SK-N-SH treated with all-trans-retinoic acid at 6 μM for 48 hours (cell line): ENCODE measurements at regions not wholly inside any gene's neighbourhood (a gene's known extent, or its start where the extent isn't known, plus 50 kb on each side); places are given as distances from the start of the nearest gene placed in this dataset.

Experiments used
- ATAC-seq: fragments of 200-7000 bp; cut with Tn5 transposase; 3 replicates; pipeline ENCODE4 v1.9.1; 2020; ENCODE audit warnings: mild to moderate bottlenecking, moderate library complexity
- ARNTL ChIP-seq: fragments of 450-650 bp; formaldehyde crosslinking; IDR thresholded peaks from 2 replicates; pipeline ENCODE4 v1.5.0; 2020; ENCODE audit warnings: low read depth, mild to moderate bottlenecking, moderate library complexity, borderline replicate concordance
- BACH2 ChIP-seq: fragments of 250-450 bp; sonication (Bioruptor Pico); IDR thresholded peaks from 2 replicates; pipeline ENCODE4 v1.9.0; 2021; ENCODE audit warnings: mild to moderate bottlenecking, borderline replicate concordance
- CSDC2 ChIP-seq: fragments of 250-450 bp; sonication (Bioruptor Pico); IDR thresholded peaks from 2 replicates; pipeline ENCODE4 v1.5.0; 2020; ENCODE audit warnings: mild to moderate bottlenecking, moderate library complexity
- CSRNP3 ChIP-seq: fragments of 250-450 bp; sonication (Bioruptor Pico); IDR thresholded peaks from 2 replicates; pipeline ENCODE4 v1.5.1; 2021; ENCODE audit warnings: mild to moderate bottlenecking, moderate library complexity
- ESRRG ChIP-seq: fragments of 250-450 bp; sonication (Bioruptor Pico); IDR thresholded peaks from 2 replicates; pipeline ENCODE4 v1.6.1; 2021; ENCODE audit warnings: mild to moderate bottlenecking
- GLIS3 ChIP-seq: fragments of 250-450 bp; sonication (Bioruptor Pico); IDR thresholded peaks from 2 replicates; pipeline ENCODE4 v1.5.0; 2020; ENCODE audit warnings: mild to moderate bottlenecking, moderate library complexity
- ISL1 ChIP-seq: fragments of 250-450 bp; sonication (Bioruptor Pico); IDR thresholded peaks from 2 replicates; pipeline ENCODE4 v2.1.2; 2022; ENCODE audit warnings: mild to moderate bottlenecking, moderate library complexity
- OSR1 ChIP-seq: fragments of 250-450 bp; sonication (Bioruptor Pico); IDR thresholded peaks from 2 replicates; pipeline ENCODE4 v1.8.0; 2022; ENCODE audit warnings: moderate library complexity, mild to moderate bottlenecking, inconsistent platforms
- PATZ1 ChIP-seq: fragments of 250-450 bp; sonication (Bioruptor Pico); IDR thresholded peaks from 2 replicates; pipeline ENCODE4 v1.8.0; 2020; ENCODE audit warnings: mild to moderate bottlenecking, moderate library complexity, borderline replicate concordance
- PPARA ChIP-seq: fragments of 250-450 bp; sonication (Bioruptor Pico); IDR thresholded peaks from 2 replicates; pipeline ENCODE4 v1.5.0; 2020; ENCODE audit warnings: mild to moderate bottlenecking, borderline replicate concordance
- RARB ChIP-seq: fragments of 250-450 bp; sonication (Bioruptor Pico); IDR thresholded peaks from 2 replicates; pipeline ENCODE4 v1.8.0; 2021; ENCODE audit warnings: mild to moderate bottlenecking, moderate library complexity
- SNAI2 ChIP-seq: fragments of 250-450 bp; sonication (Bioruptor Pico); IDR thresholded peaks from 2 replicates; pipeline ENCODE4 v1.5.0; 2020; ENCODE audit warnings: mild to moderate bottlenecking, moderate library complexity
- TCF4 ChIP-seq: fragments of 250-450 bp; sonication (Bioruptor Pico); IDR thresholded peaks from 2 replicates; pipeline ENCODE4 v1.8.0; 2021; ENCODE audit warnings: mild to moderate bottlenecking, moderate library complexity, borderline replicate concordance
- TOX ChIP-seq: fragments of 250-450 bp; sonication (Bioruptor Pico); IDR thresholded peaks from 2 replicates; pipeline ENCODE4 v1.8.0; 2021; ENCODE audit warnings: mild to moderate bottlenecking, moderate library complexity, borderline replicate concordance
- ZC3H10 ChIP-seq: fragments of 250-450 bp; sonication (Bioruptor Pico); IDR thresholded peaks from 2 replicates; pipeline ENCODE4 v1.5.1; 2021; ENCODE audit warnings: mild to moderate bottlenecking, moderate library complexity
- ZFP3 ChIP-seq: fragments of 250-450 bp; sonication (Bioruptor Pico); IDR thresholded peaks from 2 replicates; pipeline ENCODE4 v1.5.0; 2020; ENCODE audit warnings: mild to moderate bottlenecking, moderate library complexity
- ZFP30 ChIP-seq: fragments of 450-650 bp; formaldehyde crosslinking; IDR thresholded peaks from 2 replicates; pipeline ENCODE4 v1.5.0; 2022; ENCODE audit warnings: mild to moderate bottlenecking, moderate library complexity
- ZNF565 ChIP-seq: fragments of 450-650 bp; formaldehyde crosslinking; conservative IDR thresholded peaks from 2 replicates; pipeline ENCODE4 v1.5.0; 2020; ENCODE audit warnings: low read depth, mild to moderate bottlenecking, moderate library complexity
- ZNF70 ChIP-seq: fragments of 450-650 bp; formaldehyde crosslinking; IDR thresholded peaks from 2 replicates; pipeline ENCODE4 v1.5.0; 2020; ENCODE audit warnings: mild to moderate bottlenecking, moderate library complexity
- ZNF8 ChIP-seq: fragments of 450-650 bp; formaldehyde crosslinking; IDR thresholded peaks from 2 replicates; pipeline ENCODE4 v1.5.0; 2020; ENCODE audit warnings: mild to moderate bottlenecking, moderate library complexity
- TF ChIP-seq, protein P1 (sequence below): fragments of 250-450 bp; sonication (Bioruptor Pico); IDR thresholded peaks from 2 replicates; pipeline ENCODE4 v1.5.1; 2020; ENCODE audit warnings: low read depth, mild to moderate bottlenecking, moderate library complexity
- TF ChIP-seq, protein P2 (sequence below): fragments of 250-450 bp; sonication (Bioruptor Pico); IDR thresholded peaks from 2 replicates; pipeline ENCODE4 v1.5.0; 2020; ENCODE audit warnings: mild to moderate bottlenecking, moderate library complexity

- TF ChIP-seq CSRNP3 (CRISPR knock-in tag) (no peak), SNAI2 (CRISPR knock-in tag) (no peak), BACH2 (CRISPR knock-in tag) (no peak), TCF4 (no peak), RARB (CRISPR knock-in tag) (no peak), PPARA (no peak), ZC3H10 (CRISPR knock-in tag) (no peak), ZNF8 (CRISPR knock-in tag) (no peak), ZFP30 (CRISPR knock-in tag) (no peak), ISL1 (no peak), CSDC2 (no peak)
- TF ChIP-seq, protein P1, sequence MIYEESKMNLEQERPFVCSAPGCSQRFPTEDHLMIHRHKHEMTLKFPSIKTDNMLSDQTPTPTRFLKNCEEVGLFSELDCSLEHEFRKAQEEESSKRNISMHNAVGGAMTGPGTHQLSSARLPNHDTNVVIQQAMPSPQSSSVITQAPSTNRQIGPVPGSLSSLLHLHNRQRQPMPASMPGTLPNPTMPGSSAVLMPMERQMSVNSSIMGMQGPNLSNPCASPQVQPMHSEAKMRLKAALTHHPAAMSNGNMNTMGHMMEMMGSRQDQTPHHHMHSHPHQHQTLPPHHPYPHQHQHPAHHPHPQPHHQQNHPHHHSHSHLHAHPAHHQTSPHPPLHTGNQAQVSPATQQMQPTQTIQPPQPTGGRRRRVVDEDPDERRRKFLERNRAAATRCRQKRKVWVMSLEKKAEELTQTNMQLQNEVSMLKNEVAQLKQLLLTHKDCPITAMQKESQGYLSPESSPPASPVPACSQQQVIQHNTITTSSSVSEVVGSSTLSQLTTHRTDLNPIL (CRISPR knock-in tag) = no peak
These were observed 143.8 kb upstream of the TMEM106B start (continued) for GRCh38 chr7:12067156-12067831.

- TF ChIP-seq CSRNP3 (CRISPR knock-in tag) (no peak), BACH2 (CRISPR knock-in tag) (no peak), OSR1 (no peak), ARNTL (CRISPR knock-in tag) (no peak), TCF4 (no peak), ZNF8 (CRISPR knock-in tag) (no peak), GLIS3 (CRISPR knock-in tag) (no peak), ISL1 (no peak), ESRRG (CRISPR knock-in tag) (no peak), TOX (CRISPR knock-in tag) (no peak), ZFP30 (CRISPR knock-in tag) (no peak), RARB (CRISPR knock-in tag) (no peak)
- TF ChIP-seq, protein P2, sequence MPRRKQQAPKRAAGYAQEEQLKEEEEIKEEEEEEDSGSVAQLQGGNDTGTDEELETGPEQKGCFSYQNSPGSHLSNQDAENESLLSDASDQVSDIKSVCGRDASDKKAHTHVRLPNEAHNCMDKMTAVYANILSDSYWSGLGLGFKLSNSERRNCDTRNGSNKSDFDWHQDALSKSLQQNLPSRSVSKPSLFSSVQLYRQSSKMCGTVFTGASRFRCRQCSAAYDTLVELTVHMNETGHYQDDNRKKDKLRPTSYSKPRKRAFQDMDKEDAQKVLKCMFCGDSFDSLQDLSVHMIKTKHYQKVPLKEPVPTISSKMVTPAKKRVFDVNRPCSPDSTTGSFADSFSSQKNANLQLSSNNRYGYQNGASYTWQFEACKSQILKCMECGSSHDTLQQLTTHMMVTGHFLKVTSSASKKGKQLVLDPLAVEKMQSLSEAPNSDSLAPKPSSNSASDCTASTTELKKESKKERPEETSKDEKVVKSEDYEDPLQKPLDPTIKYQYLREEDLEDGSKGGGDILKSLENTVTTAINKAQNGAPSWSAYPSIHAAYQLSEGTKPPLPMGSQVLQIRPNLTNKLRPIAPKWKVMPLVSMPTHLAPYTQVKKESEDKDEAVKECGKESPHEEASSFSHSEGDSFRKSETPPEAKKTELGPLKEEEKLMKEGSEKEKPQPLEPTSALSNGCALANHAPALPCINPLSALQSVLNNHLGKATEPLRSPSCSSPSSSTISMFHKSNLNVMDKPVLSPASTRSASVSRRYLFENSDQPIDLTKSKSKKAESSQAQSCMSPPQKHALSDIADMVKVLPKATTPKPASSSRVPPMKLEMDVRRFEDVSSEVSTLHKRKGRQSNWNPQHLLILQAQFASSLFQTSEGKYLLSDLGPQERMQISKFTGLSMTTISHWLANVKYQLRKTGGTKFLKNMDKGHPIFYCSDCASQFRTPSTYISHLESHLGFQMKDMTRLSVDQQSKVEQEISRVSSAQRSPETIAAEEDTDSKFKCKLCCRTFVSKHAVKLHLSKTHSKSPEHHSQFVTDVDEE (CRISPR knock-in tag) = no peak
- ATAC-seq = no peak
These were observed 141.3 kb upstream of the TMEM106B start for GRCh38 chr7:12069757-12070156.

- TF ChIP-seq ARNTL (CRISPR knock-in tag) (no peak), ZNF8 (CRISPR knock-in tag) (no peak), ISL1 (no peak), SNAI2 (CRISPR knock-in tag) (no peak), ESRRG (CRISPR knock-in tag) (no peak), BACH2 (CRISPR knock-in tag) (no peak), ZC3H10 (CRISPR knock-in tag) (no peak), ZNF70 (CRISPR knock-in tag) (no peak), TOX (CRISPR knock-in tag) (no peak), RARB (CRISPR knock-in tag) (no peak)
- no peak for ATAC-seq
These were observed 136.2 kb upstream of the TMEM106B start for GRCh38 chr7:12074889-12075288.

DNA sequence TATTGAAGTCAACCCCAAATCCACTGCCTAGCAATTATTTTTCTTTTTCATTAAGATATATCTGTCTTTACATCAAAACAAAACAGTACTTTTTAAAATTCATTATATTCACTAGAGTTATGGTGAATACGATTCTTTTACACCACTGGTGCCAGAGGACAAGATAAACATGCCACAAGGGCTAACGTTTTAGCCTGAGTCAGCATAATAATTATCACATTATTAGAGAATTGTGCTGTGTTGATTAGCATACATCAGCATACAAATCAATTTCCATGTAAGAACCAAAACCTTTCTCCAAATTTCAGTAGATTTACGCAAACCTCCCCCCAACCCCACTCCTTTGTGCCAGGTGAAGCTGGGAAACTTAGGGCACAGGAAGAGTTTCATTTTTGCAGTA, 131.1 kb upstream of the TMEM106B start:
- ATAC-seq = no peak
- TF ChIP-seq ZFP30 (CRISPR knock-in tag) (no peak), ESRRG (CRISPR knock-in tag) (no peak), ZNF70 (CRISPR knock-in tag) (no peak), ZFP3 (CRISPR knock-in tag) (no peak), TOX (CRISPR knock-in tag) (no peak), TCF4 (no peak), GLIS3 (CRISPR knock-in tag) (no peak), CSRNP3 (CRISPR knock-in tag) (no peak), ZC3H10 (CRISPR knock-in tag) (no peak), PATZ1 (CRISPR knock-in tag) (no peak), ZNF565 (CRISPR knock-in tag) (no peak), BACH2 (CRISPR knock-in tag) (no peak), ISL1 (no peak), ZNF8 (CRISPR knock-in tag) (no peak), PPARA (no peak)
- TF ChIP-seq, protein P1 (CRISPR knock-in tag) = no peak
